Panc1 (cell line): ENCODE measurements at regions not wholly inside any gene's neighbourhood (a gene's known extent, or its start where the extent isn't known, plus 50 kb on each side); places are given as distances from the start of the nearest gene placed in this dataset.

Experiments
- ATAC-seq: fragments of 200-7000 bp; cut with Tn5 transposase; 2 replicates; pipeline ENCODE4 v1.9.1; 2020; ENCODE audit warnings: mild to moderate bottlenecking, moderate library complexity
- BruUV-seq: library from RNA; stranded (reverse); fragments of 400-500 nt; replicated peaks from 2 replicates; lab custom pipeline; 2021; lab: Mats Ljungman, UMichigan
- CTCF ChIA-PET: fragments of 300-600 bp; sonication (Branson Sonifier 250); formaldehyde crosslinking; loops from one replicate; lab custom pipeline; 2022; ENCODE audit warnings: antibody characterized with exemption; lab: Charles Lee
- POLR2A ChIA-PET: fragments of 300-600 bp; sonication (Branson Sonifier 250); formaldehyde crosslinking; loops from one replicate; lab custom pipeline; 2022; ENCODE audit warnings: antibody characterized with exemption; lab: Charles Lee
- DNase-seq: peaks from one replicate; pipeline ENCODE4 v3.0.0-alpha.2; 2010; ENCODE audit warnings: low read depth, low spot score
- H3K27ac ChIP-seq: 2 replicates; pipeline ENCODE4 v1.5.1; 2011; ENCODE audit warnings: mild to moderate bottlenecking, low read length, inconsistent platforms
- H3K27me3 ChIP-seq: fragments of 200-500 bp; sonication (Bioruptor generic); 2 replicates; pipeline ENCODE4 v1.6.0; 2014; ENCODE audit warnings: low read length, inconsistent platforms; ENCODE audit not compliant: control insufficient read depth, insufficient read depth
- H3K36me3 ChIP-seq: fragments of 200-500 bp; sonication (Bioruptor generic); 2 replicates; pipeline ENCODE4 v1.5.1; 2014; ENCODE audit warnings: inconsistent platforms, mild to moderate bottlenecking, low read length, moderate library complexity; ENCODE audit not compliant: control insufficient read depth, insufficient read depth
- H3K4me1 ChIP-seq: 2 replicates; pipeline ENCODE4 v1.5.1; 2011; ENCODE audit warnings: inconsistent platforms, mild to moderate bottlenecking, low read length, moderate library complexity; ENCODE audit not compliant: control insufficient read depth, insufficient read depth
- H3K4me3 ChIP-seq, 2 experiments: 2 replicates each; pipeline ENCODE4 v1.5.1; 2011 to 2012; ENCODE audit warnings: low read depth in 2 of 2, low read length in 2 of 2, mild to moderate bottlenecking in 2 of 2, inconsistent platforms in 1 of 2, moderate library complexity in 1 of 2
- H3K9me3 ChIP-seq: fragments of 200-500 bp; sonication (Bioruptor generic); 2 replicates; pipeline ENCODE4 v1.5.1; 2014; ENCODE audit warnings: low read depth, mild to moderate bottlenecking, inconsistent platforms, low read length, moderate library complexity; ENCODE audit not compliant: control insufficient read depth, insufficient read depth
- CTCF ChIP-seq: fragments of 450-650 bp; IDR thresholded peaks from 2 replicates; pipeline ENCODE4 v1.5.1; 2017; ENCODE audit warnings: mild to moderate bottlenecking
- POLR2AphosphoS5 ChIP-seq: IDR thresholded peaks from 2 replicates; pipeline ENCODE4 v1.6.1; 2012; ENCODE audit warnings: mild to moderate bottlenecking, low read depth, low read length, moderate library complexity
- SIN3A ChIP-seq: IDR thresholded peaks from 2 replicates; pipeline ENCODE4 v1.6.1; 2012; ENCODE audit warnings: low read depth, mild to moderate bottlenecking, low read length, moderate library complexity, borderline replicate concordance; ENCODE audit not compliant: insufficient read depth
- TCF7L2 ChIP-seq: IDR thresholded peaks from 2 replicates; pipeline ENCODE4 v1.6.1; 2011; ENCODE audit warnings: mild to moderate bottlenecking, low read depth, low read length, inconsistent platforms
- in situ Hi-C: cut with HindIII; loops from 2 replicates; pipeline ENCODE4 v1.10.0; 2016; ENCODE audit warnings: low sequenced_read_pairs, low pct_unique_long_range_greater_than_20kb
- intact Hi-C: fragments of 100-400 bp; cut with micrococcal nuclease; formaldehyde crosslinking; loops from one replicate; pipeline ENCODE4 v1.10.0; 2022; ENCODE audit not compliant: unreplicated experiment
- TF ChIP-seq, protein P1 (sequence below), 2 experiments: IDR thresholded peaks; 2 replicates each; pipeline ENCODE4 v1.6.1; 2011 to 2012; ENCODE audit warnings: low read depth in 2 of 2, control low read depth in 1 of 2, low read length in 1 of 2, mild to moderate bottlenecking in 1 of 2, moderate library complexity in 1 of 2; ENCODE audit not compliant: insufficient read depth in 1 of 2

DNA sequence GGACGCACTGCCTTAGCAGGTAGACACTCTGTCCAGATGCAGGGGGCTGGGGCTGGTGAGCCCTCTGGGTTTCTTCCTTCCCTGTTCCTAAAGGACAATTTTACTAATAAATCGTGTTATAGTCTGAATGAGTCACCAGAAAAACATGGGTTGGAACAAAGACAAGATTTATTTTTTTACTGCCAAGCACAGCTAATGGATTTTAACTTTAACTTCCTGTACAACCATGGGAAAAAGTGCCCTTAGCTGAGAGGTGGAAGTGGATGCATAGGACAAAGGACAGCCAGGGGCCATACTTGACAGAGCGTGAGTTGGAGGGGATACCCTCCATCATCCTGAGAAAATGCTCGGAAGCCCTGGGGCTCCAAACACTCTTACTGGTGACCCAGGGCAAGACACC, 300.7 kb downstream of the MSX2 start:
- CTCF ChIA-PET = no interaction called here

GRCh38 chr5:175021841-175022625, 297.7 kb downstream of the MSX2 start:
- intact Hi-C loops (no loop called here), in situ Hi-C loops (no loop called here)
- DNase-seq (no peak), ATAC-seq (no peak)
- H3K36me3 ChIP-seq = no peaks in the 10 kb centered on the region
- POLR2A ChIA-PET = no interaction called here
- no TSS peak for BruUV-seq
- H3K27me3 ChIP-seq = no peaks in the 10 kb centered on the region
- TF ChIP-seq, protein P1, sequence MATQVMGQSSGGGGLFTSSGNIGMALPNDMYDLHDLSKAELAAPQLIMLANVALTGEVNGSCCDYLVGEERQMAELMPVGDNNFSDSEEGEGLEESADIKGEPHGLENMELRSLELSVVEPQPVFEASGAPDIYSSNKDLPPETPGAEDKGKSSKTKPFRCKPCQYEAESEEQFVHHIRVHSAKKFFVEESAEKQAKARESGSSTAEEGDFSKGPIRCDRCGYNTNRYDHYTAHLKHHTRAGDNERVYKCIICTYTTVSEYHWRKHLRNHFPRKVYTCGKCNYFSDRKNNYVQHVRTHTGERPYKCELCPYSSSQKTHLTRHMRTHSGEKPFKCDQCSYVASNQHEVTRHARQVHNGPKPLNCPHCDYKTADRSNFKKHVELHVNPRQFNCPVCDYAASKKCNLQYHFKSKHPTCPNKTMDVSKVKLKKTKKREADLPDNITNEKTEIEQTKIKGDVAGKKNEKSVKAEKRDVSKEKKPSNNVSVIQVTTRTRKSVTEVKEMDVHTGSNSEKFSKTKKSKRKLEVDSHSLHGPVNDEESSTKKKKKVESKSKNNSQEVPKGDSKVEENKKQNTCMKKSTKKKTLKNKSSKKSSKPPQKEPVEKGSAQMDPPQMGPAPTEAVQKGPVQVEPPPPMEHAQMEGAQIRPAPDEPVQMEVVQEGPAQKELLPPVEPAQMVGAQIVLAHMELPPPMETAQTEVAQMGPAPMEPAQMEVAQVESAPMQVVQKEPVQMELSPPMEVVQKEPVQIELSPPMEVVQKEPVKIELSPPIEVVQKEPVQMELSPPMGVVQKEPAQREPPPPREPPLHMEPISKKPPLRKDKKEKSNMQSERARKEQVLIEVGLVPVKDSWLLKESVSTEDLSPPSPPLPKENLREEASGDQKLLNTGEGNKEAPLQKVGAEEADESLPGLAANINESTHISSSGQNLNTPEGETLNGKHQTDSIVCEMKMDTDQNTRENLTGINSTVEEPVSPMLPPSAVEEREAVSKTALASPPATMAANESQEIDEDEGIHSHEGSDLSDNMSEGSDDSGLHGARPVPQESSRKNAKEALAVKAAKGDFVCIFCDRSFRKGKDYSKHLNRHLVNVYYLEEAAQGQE (IDR thresholded peaks at IDR 0.05; ENCODE audit: insufficient read depth in 1 of 2, low read depth in 2 of 2, low read length in 1 of 2) = no peak
- TF ChIP-seq CTCF (no peak), SIN3A (no peak), POLR2AphosphoS5 (no peak), TCF7L2 (no peak)
- no peaks in the 10 kb centered on the region for H3K9me3 ChIP-seq
- H3K4me3 ChIP-seq = no peak overlapping the region
- CTCF ChIA-PET = no interaction called here
- H3K27ac ChIP-seq = no peak overlapping the region
- H3K4me1 ChIP-seq = no peaks in the 10 kb centered on the region

More for the DNA sequence above, 300.7 kb downstream of the MSX2 start:
- Histone ChIP-seq H3K4me1 (no peaks in the 10 kb centered on the region), H3K4me3 (no peak overlapping the region), H3K9me3 (no peaks in the 10 kb centered on the region), H3K27ac (no peak overlapping the region), H3K36me3 (no peaks in the 10 kb centered on the region), H3K27me3 (no peaks in the 10 kb centered on the region)
- BruUV-seq = no TSS peak
- ATAC-seq = no peak
- DNase-seq = no peak
- POLR2A ChIA-PET = interaction anchor here (0.6 kb wide), 1 partner anchor 97 kb away, joined by 11 read pairs; no protein-coding TSS in a partner anchor
- in situ Hi-C loops (no loop called here), intact Hi-C loops (no loop called here)
- TF ChIP-seq, protein P1 (IDR thresholded peaks at IDR 0.05; ENCODE audit: insufficient read depth in 1 of 2, low read depth in 2 of 2, low read length in 1 of 2) = no peak
- TF ChIP-seq TCF7L2 (no peak), CTCF (no peak), SIN3A (no peak), POLR2AphosphoS5 (no peak)
